Chondrocyte (in vitro differentiated cells): ENCODE measurements at regions not wholly inside any gene's neighbourhood (a gene's known extent, or its start where the extent isn't known, plus 50 kb on each side); places are given as distances from the start of the nearest gene placed in this dataset.

Source experiments
- DNase-seq: peaks from one replicate; pipeline ENCODE4 v3.0.0; 2021; ENCODE audit warnings: mixed read lengths, low spot score
- H3K27ac Mint-ChIP-seq: one replicate; pipeline ENCODE4 v1.8.0; 2021; ENCODE audit warnings: mild to moderate bottlenecking, moderate library complexity, mixed read lengths; ENCODE audit not compliant: unreplicated experiment
- H3K27me3 Mint-ChIP-seq: 2 replicates; pipeline ENCODE4 v1.8.0; 2021; ENCODE audit warnings: low read depth, mixed read lengths
- H3K36me3 Mint-ChIP-seq: 2 replicates; pipeline ENCODE4 v1.8.0; 2021; ENCODE audit warnings: low read depth, mixed read lengths
- H3K4me1 Mint-ChIP-seq: 2 replicates; pipeline ENCODE4 v1.8.0; 2021; ENCODE audit warnings: low read depth, mild to moderate bottlenecking, mixed read lengths
- H3K4me3 Mint-ChIP-seq: one replicate; pipeline ENCODE4 v1.8.0; 2021; ENCODE audit warnings: mild to moderate bottlenecking, moderate library complexity, mixed read lengths; ENCODE audit not compliant: unreplicated experiment
- H3K9me3 Mint-ChIP-seq: 2 replicates; pipeline ENCODE4 v1.8.0; 2021; ENCODE audit warnings: low read depth, mixed read lengths
- CTCF ChIP-seq: fragments of 200-600 bp; sonication (generic); IDR thresholded peaks from 2 replicates; pipeline ENCODE4 v1.5.0; 2021; ENCODE audit warnings: antibody characterized with exemption, mild to moderate bottlenecking, moderate library complexity

- peaks cover 4% of the 10 kb centered on the region for H3K27me3 Mint-ChIP-seq
- H3K4me1 Mint-ChIP-seq, result peaks cover 37% of the 10 kb centered on the region
- no peaks in the 10 kb centered on the region for H3K36me3 Mint-ChIP-seq
- no peak overlapping the region for H3K27ac Mint-ChIP-seq
- DNase-seq, result no peak
- no peak for TF ChIP-seq CTCF
- no peaks in the 10 kb centered on the region for H3K9me3 Mint-ChIP-seq
- no peak overlapping the region for H3K4me3 Mint-ChIP-seq
These were observed 355.7 kb downstream of the LRRC70 start for GRCh38 chr5:62934319-62934718.

- no peak for DNase-seq
- Mint-ChIP-seq H3K36me3 (no peaks in the 10 kb centered on the region), H3K27me3 (peaks cover 4% of the 10 kb centered on the region), H3K4me1 (peaks cover 29% of the 10 kb centered on the region), H3K4me3 (no peak overlapping the region), H3K27ac (no peak overlapping the region), H3K9me3 (no peaks in the 10 kb centered on the region)
- TF ChIP-seq CTCF, result no peak
These were observed 354.6 kb downstream of the LRRC70 start for GRCh38 chr5:62933261-62933660.

- Mint-ChIP-seq H3K27ac (no peak overlapping the region), H3K4me1 (peaks cover 14% of the 10 kb centered on the region), H3K4me3 (no peak overlapping the region), H3K36me3 (no peaks in the 10 kb centered on the region), H3K9me3 (no peaks in the 10 kb centered on the region), H3K27me3 (peaks cover 4% of the 10 kb centered on the region)
- no peak for TF ChIP-seq CTCF
- no peak for DNase-seq
These were observed 352.7 kb downstream of the LRRC70 start for GRCh38 chr5:62931153-62931950.

GRCh38 chr5:62922191-62922590 lies 343.6 kb downstream of the LRRC70 start:
- H3K27me3 Mint-ChIP-seq, result peaks cover 9% of the 10 kb centered on the region
- TF ChIP-seq CTCF, result no peak
- no peak overlapping the region for H3K4me3 Mint-ChIP-seq
- no peak overlapping the region for H3K27ac Mint-ChIP-seq
- DNase-seq, result no peak
- peaks cover 3% of the 10 kb centered on the region for H3K9me3 Mint-ChIP-seq
- no peaks in the 10 kb centered on the region for H3K4me1 Mint-ChIP-seq
- H3K36me3 Mint-ChIP-seq, result no peaks in the 10 kb centered on the region

GRCh38 chr5:62920856-62921255 lies 342.2 kb downstream of the LRRC70 start:
- Mint-ChIP-seq H3K4me3 (no peak overlapping the region), H3K4me1 (no peaks in the 10 kb centered on the region), H3K9me3 (peaks cover 3% of the 10 kb centered on the region), H3K36me3 (no peaks in the 10 kb centered on the region), H3K27ac (no peak overlapping the region), H3K27me3 (peaks cover 15% of the 10 kb centered on the region)
- DNase-seq, result no peak
- no peak for TF ChIP-seq CTCF
